NB4 (cell line): ENCODE measurements at regions not wholly inside any gene's neighbourhood (a gene's known extent, or its start where the extent isn't known, plus 50 kb on each side); places are given as distances from the start of the nearest gene placed in this dataset.

ENCODE experiments used
- CTCF ChIP-seq: IDR thresholded peaks from one replicate; pipeline ENCODE4 v1.5.1; 2012; ENCODE audit warnings: low read depth, low read length
- MAX ChIP-seq: IDR thresholded peaks from 2 replicates; pipeline ENCODE4 v1.6.1; 2011; ENCODE audit warnings: low read depth, low read length
- POLR2A ChIP-seq: IDR thresholded peaks from 2 replicates; pipeline ENCODE4 v1.6.1; 2011; ENCODE audit warnings: mild to moderate bottlenecking; ENCODE audit not compliant: insufficient read length; ENCODE audit errors: extremely low read depth

GRCh38 chr6:159594750-159595117, 98.3 kb downstream of the SOD2 start:
- no peak for TF ChIP-seq CTCF
- no peak for TF ChIP-seq POLR2A
- no peak for TF ChIP-seq MAX
